ENCODE measurements at regions not wholly inside any gene's neighbourhood (a gene's known extent, or its start where the extent isn't known, plus 50 kb on each side); places are given as distances from the start of the nearest gene placed in this dataset.

DNA sequence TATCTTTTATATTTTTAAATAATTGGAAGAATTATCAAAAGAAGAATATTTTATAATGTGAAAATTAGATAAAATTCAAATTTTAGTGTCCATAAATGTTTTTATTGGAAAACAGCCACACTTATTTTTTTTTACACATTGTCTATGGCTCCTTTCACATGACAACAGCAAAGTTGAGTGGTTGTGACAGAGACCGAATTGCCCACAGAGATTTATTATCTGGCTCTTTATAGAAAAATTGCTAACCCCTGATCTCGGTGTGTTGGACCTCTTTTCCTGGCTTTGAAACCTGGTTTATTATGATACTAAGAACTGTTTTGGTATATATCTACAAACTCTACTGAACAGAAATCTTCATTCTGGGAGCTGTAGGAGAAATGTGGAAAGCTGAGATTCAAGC, 269.1 kb upstream of the UMPS start:
- TF ChIP-seq, protein P1, sequence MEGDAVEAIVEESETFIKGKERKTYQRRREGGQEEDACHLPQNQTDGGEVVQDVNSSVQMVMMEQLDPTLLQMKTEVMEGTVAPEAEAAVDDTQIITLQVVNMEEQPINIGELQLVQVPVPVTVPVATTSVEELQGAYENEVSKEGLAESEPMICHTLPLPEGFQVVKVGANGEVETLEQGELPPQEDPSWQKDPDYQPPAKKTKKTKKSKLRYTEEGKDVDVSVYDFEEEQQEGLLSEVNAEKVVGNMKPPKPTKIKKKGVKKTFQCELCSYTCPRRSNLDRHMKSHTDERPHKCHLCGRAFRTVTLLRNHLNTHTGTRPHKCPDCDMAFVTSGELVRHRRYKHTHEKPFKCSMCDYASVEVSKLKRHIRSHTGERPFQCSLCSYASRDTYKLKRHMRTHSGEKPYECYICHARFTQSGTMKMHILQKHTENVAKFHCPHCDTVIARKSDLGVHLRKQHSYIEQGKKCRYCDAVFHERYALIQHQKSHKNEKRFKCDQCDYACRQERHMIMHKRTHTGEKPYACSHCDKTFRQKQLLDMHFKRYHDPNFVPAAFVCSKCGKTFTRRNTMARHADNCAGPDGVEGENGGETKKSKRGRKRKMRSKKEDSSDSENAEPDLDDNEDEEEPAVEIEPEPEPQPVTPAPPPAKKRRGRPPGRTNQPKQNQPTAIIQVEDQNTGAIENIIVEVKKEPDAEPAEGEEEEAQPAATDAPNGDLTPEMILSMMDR (IDR thresholded peaks at IDR 0.05; ENCODE audit: low read depth, low read length), result no peak

DNA sequence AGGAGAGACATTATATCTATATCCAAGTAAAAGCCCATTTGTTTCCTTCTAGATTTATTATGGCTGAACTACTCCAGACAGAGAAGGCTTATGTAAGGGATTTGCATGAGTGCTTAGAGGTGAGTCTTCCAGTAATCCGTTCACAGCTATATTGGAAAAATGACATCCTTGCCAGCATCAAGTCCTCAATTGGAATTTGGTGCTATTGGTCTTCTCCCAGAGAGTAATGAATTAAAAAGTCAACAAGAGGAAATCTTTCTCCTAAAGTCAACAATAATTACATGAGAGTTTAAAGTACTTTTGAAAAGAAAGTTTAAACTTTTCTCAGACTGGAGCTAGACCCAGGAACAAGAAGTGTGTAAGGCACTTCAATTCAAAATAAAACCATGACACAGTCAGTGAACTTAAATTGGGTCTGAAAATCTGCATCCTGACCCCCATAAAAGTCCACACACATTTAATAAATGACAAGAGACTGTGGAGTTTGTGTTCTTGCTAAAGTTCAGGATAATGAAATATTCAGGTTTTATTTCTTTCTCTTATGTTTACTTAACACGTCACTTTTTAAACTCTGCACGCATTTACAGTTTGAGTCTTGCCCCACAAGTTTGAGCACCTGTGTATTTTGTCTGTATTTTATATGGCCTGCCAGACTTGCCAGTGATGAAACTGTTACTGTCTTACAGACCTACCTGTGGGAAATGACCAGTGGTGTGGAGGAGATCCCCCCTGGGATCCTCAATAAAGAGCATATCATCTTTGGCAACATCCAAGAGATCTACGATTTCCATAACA, 268.2 kb upstream of the UMPS start:
- TF ChIP-seq, protein P1 (IDR thresholded peaks at IDR 0.05; ENCODE audit: low read depth, low read length), result no peak
- no peak overlapping the region for H3K4me3 ChIP-seq (ENCODE audit: low read depth, low read length)

More for the DNA sequence above, 269.1 kb upstream of the UMPS start:
- H3K4me3 ChIP-seq (ENCODE audit: low read depth, low read length), result no peak overlapping the region

DNA sequence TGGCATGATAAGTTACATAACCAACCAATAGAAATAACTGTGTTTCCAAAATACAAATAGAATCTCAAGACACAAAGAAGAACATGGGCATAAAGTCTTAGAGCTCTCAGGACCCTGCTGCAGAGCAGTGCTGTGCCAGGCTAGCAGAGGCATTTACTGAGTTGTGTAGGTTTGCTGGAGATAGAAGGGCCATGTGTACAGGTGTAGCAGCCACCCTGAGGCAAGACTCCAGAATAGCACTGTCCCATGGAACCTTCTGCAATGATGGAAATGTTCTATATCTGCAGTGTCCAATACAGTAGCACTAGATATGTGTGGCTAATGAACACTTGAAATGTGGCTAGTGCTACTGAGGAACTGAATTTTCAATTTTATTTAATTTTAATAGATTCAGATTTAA, 267.0 kb upstream of the UMPS start:
- no peak overlapping the region for H3K4me3 ChIP-seq (ENCODE audit: low read depth, low read length)
- TF ChIP-seq, protein P1 (IDR thresholded peaks at IDR 0.05; ENCODE audit: low read depth, low read length), result no peak

DNA sequence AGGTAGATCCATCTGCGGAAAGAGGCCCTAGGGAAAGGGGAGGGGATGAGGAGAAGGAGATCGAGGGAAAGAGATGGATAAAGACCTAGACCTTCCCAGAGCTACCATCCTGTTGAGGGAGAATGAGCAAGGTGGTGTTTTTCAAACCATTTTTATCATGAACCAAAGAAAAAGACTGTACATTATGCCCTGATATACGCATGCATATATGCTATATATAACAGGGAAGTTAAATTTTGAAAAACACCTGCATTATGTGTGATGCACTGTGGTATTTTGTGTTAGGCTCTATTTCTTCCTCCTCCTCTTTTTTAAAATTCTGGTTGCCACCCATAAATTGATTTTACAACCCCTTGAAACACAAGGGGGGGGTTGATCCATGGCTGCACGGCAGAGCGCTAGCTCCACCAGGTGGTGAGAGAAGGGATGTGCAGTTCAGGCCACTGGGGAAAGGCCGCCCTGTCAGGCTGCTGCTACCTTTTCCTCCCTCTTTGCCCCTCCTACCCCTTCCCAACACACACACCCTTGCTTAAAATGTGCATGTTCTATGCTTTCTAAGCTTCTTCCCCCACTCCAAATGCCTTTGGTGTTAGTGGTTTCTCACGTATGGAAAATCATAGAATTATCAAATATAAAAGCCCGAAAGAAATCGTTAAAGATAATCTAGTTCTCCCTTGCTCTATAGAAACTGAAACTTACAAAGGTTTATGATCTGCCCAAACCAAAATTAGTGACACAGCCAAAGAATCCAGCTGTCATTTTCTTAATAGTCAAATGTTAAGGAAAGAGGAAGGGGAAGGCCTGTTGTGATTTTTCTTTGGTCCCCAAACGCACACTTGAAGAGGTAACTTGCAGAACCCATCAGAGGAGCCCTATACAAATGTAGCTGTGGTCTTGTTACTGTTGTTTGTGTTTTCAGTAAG, 262.0 kb upstream of the UMPS start:
- no peak overlapping the region for H3K4me3 ChIP-seq (ENCODE audit: low read depth, low read length)
- TF ChIP-seq, protein P1 (IDR thresholded peaks at IDR 0.05; ENCODE audit: low read depth, low read length), result peak; percentile 99

DNA sequence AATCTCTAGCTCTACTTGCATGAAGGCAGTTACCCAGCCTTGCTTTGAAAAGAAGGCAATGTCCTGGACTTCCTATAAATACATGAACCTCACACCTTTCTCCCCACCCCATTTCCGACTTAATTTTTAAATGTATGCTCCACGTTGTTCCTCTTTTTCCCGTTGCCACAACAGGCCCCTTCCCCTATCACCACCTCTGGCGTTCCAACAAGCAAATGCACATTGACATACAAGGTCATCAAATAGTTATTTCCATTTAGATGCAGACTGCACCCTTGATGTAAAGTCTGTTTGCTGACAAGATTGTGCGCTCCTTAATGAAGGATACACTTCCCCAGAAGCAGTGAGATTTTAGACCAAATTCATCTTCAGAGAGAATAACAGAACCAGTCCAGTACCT, 260.7 kb upstream of the UMPS start:
- TF ChIP-seq, protein P1 (IDR thresholded peaks at IDR 0.05; ENCODE audit: low read depth, low read length), result no peak

DNA sequence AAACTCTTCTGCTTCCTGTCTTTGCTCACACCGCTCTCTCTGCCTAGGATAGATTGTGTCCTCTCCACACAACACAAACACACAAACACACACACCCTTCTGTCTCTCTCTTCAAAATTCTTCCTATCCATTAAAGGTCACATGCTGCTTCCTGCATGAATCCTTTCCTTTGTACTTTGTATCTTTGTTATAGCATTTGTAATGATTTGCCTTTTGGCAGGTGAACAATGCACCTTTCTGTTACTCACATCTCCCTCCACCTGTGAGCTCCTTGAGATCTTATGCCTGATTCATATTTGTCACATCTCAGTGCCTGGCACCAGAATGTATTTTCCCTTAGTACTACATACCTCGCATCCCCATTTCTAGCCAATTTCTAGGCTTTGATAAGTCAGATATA, 251.4 kb upstream of the UMPS start:
- H3K4me3 ChIP-seq (ENCODE audit: low read depth, low read length), result no peak overlapping the region
- TF ChIP-seq, protein P1 (IDR thresholded peaks at IDR 0.05; ENCODE audit: low read depth, low read length), result no peak

More for the DNA sequence above, 260.7 kb upstream of the UMPS start:
- no peak overlapping the region for H3K4me3 ChIP-seq (ENCODE audit: low read depth, low read length)
